Trophoblast cell (in vitro differentiated cells and primary cell): ENCODE measurements at regions not wholly inside any gene's neighbourhood (a gene's known extent, or its start where the extent isn't known, plus 50 kb on each side); places are given as distances from the start of the nearest gene placed in this dataset.

ENCODE experiments used
- DNase-seq, 2 donors: peaks; one replicate each; pipeline ENCODE4 v3.0.0-alpha.2; 2016
- H2AFZ ChIP-seq: 2 replicates; pipeline ENCODE4 v1.6.1; 2013; ENCODE audit warnings: low read length, moderate library complexity, mild to moderate bottlenecking; ENCODE audit not compliant: insufficient read depth, poor library complexity
- H2AK5ac ChIP-seq: 2 replicates; pipeline ENCODE4 v1.6.1; 2013; ENCODE audit warnings: mild to moderate bottlenecking, low read length
- H2BK120ac ChIP-seq: 2 replicates; pipeline ENCODE4 v1.6.1; 2013; ENCODE audit warnings: low read length, mild to moderate bottlenecking, moderate library complexity; ENCODE audit not compliant: insufficient read depth, poor library complexity
- H2BK12ac ChIP-seq: 2 replicates; pipeline ENCODE4 v1.6.1; 2013; ENCODE audit warnings: mild to moderate bottlenecking, low read length, moderate library complexity
- H2BK5ac ChIP-seq: 2 replicates; pipeline ENCODE4 v1.6.1; 2013; ENCODE audit warnings: low read length, low read depth, moderate library complexity, mild to moderate bottlenecking; ENCODE audit not compliant: poor library complexity
- H3K14ac ChIP-seq: 2 replicates; pipeline ENCODE4 v1.6.1; 2013; ENCODE audit warnings: mild to moderate bottlenecking, low read length
- H3K18ac ChIP-seq: 2 replicates; pipeline ENCODE4 v1.6.1; 2013; ENCODE audit warnings: mild to moderate bottlenecking, low read length
- H3K23ac ChIP-seq: 2 replicates; pipeline ENCODE4 v1.6.1; 2013; ENCODE audit warnings: low read length
- H3K27ac ChIP-seq: 2 replicates; pipeline ENCODE4 v1.5.1; 2013; ENCODE audit warnings: low read depth, mild to moderate bottlenecking, inconsistent platforms, low read length, moderate library complexity
- H3K27me3 ChIP-seq: 2 replicates; pipeline ENCODE4 v1.6.1; 2013; ENCODE audit warnings: inconsistent platforms, mild to moderate bottlenecking, low read length, moderate library complexity; ENCODE audit not compliant: insufficient read depth
- H3K36me3 ChIP-seq, 2 experiments: 1 replicate in 1 of 2; 2 replicates in 1 of 2; pipeline ENCODE4 v1.6.1; 2013; ENCODE audit warnings: low read length in 2 of 2, mild to moderate bottlenecking in 2 of 2, moderate library complexity in 1 of 2; ENCODE audit not compliant: insufficient read depth in 2 of 2, control insufficient read depth in 1 of 2
- H3K4ac ChIP-seq: 2 replicates; pipeline ENCODE4 v1.6.1; 2013; ENCODE audit warnings: low read depth, mild to moderate bottlenecking, low read length, moderate library complexity
- H3K4me1 ChIP-seq, 2 experiments: 1 replicate in 1 of 2; 2 replicates in 1 of 2; pipeline ENCODE4 v1.6.1; 2013; ENCODE audit warnings: low read length in 2 of 2, mild to moderate bottlenecking in 2 of 2, moderate library complexity in 1 of 2; ENCODE audit not compliant: insufficient read depth in 2 of 2, control insufficient read depth in 1 of 2
- H3K4me2 ChIP-seq: 2 replicates; pipeline ENCODE4 v1.6.1; 2013; ENCODE audit warnings: inconsistent platforms, mild to moderate bottlenecking, low read length, moderate library complexity
- H3K4me3 ChIP-seq: 2 replicates; pipeline ENCODE4 v1.5.1; 2013; ENCODE audit warnings: mild to moderate bottlenecking, low read depth, low read length, inconsistent platforms
- H3K79me1 ChIP-seq: one replicate; pipeline ENCODE4 v1.6.1; 2013; ENCODE audit warnings: low read length
- H3K79me2 ChIP-seq: 2 replicates; pipeline ENCODE4 v1.6.1; 2013; ENCODE audit warnings: low read length, mild to moderate bottlenecking; ENCODE audit not compliant: control insufficient read depth, insufficient read depth, poor library complexity
- H3K9ac ChIP-seq: 2 replicates; pipeline ENCODE4 v1.6.1; 2013; ENCODE audit warnings: mild to moderate bottlenecking, low read length
- H3K9me3 ChIP-seq: 2 replicates; pipeline ENCODE4 v1.6.1; 2013; ENCODE audit warnings: low read depth, mild to moderate bottlenecking, control low read depth, inconsistent platforms, low read length; ENCODE audit not compliant: insufficient read depth
- H4K12ac ChIP-seq: 2 replicates; pipeline ENCODE4 v1.6.1; 2013; ENCODE audit warnings: low read depth, mild to moderate bottlenecking, low read length, moderate library complexity
- H4K8ac ChIP-seq: 2 replicates; pipeline ENCODE4 v1.6.1; 2013; ENCODE audit warnings: low read depth, mild to moderate bottlenecking, low read length, moderate library complexity
- H4K91ac ChIP-seq: one replicate; pipeline ENCODE4 v1.6.1; 2013; ENCODE audit warnings: low read depth, mild to moderate bottlenecking, low read length, moderate library complexity
- WGBS: extraction: QIAGEN DNeasy Blood & Tissue Kit; methylation state at CpG from one replicate; pipeline ENCODE4 v1.1.7; 2013; ENCODE audit warnings: missing lambda C conversion rate; ENCODE audit not compliant: insufficient read length, insufficient coverage; ENCODE audit errors: extremely low coverage; 5-methylcytosine and 5-hydroxymethylcytosine counted together

DNA sequence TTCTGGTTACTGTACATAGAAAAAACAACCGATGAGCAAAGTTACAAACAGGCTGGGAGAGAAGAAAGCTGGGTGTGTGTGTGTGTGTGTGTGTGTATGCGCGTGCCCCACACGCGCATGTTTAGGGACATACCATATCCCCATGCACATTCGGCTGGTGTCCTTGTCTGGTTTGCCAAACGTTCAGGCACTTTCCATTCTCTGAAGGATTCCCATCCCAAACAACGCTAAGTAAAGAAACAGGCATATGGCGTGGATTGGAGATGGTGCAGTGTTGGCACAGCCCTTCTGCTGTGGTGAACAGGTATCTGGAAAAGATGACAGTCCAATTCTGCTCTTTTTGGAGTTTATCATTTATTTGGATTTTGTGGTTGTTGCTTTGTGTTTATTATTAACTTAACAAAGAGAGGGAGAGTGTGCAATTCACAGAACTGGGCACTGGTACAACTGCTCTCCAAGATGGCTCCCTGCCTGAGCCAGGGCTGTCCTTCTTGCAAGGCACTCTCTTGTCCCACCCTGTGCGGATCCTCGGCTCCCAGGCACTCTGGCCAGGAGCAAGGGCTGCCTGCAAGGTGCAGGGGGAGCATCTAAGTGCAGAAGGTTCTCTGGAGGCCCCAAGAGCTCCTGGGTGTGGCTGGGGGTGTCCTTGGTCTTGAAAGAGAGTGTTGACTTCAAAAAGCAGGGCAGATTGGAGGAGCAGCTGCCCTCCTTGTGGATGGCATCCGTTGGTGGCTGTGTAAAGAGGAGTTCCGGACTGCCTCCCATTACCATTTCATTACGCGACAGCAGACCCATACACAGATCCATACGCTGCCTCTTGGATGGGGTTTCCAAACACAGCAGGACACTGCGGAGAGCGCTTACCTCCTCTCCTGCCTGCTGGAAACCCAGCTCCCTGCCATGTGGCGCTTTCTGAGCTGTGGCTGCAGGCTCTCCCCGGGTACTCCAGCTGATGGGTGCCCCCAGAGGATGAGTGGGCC is 263.1 kb downstream of the ZNF536 start:
- DNase-seq: no peak
- Histone ChIP-seq H3K4me2 (no peak overlapping the region), H2BK12ac (no peak overlapping the region), H3K79me2 (no peaks in the 10 kb centered on the region), H3K9me3 (peaks cover 4% of the 10 kb centered on the region), H3K14ac (no peak overlapping the region), H4K91ac (no peak overlapping the region), H2BK120ac (no peak overlapping the region), H4K8ac (no peak overlapping the region), H3K4me1 (no peaks in the 10 kb centered on the region), H2AK5ac (no peak overlapping the region), H3K23ac (no peak overlapping the region), H3K27me3 (no peaks in the 10 kb centered on the region), H3K18ac (no peak overlapping the region), H3K4me3 (no peak overlapping the region), H3K4ac (no peak overlapping the region), H2AFZ (no peak overlapping the region), H3K9ac (no peak overlapping the region), H3K36me3 (no peaks in the 10 kb centered on the region), H4K12ac (no peak overlapping the region), H3K79me1 (no peaks in the 10 kb centered on the region), H3K27ac (no peak overlapping the region), H2BK5ac (no peak overlapping the region)
- no CpG with 5 or more reads among the region's 20 CpGs for WGBS

DNA sequence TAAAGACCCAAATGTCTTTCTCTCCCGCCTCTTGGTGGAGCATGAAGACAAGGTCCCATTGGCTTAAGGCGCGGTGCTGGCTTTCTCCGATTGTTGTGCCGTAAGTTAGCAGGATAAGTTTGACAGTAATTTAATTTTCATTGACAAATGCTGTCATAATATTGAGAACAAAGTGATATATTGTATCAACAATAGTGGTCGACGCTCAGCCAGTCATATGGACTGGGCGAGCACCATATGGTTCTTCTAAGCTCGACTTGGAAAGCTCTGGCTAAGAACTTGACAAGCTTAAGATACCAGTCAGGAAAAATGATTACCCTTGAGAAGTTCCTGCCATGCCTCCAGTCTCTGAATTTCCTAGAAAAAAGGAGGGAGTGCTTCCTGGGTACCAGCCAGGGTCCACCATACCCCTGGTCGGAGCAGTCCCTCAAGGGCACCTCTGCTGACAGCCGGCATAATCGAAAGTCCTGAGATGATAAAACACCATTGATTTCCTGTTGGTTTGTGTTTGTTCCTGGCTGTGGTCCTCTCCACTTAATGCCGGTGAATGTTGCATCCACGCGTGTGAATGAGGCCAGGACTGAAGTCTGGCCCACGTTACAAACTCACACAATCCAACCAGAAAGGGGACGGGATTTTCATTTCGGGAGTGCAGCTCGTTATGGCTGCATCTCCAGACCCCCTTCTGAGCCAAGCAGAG is 262.1 kb downstream of the ZNF536 start:
- H3K9me3 ChIP-seq: peaks cover 3% of the 10 kb centered on the region
- no peak overlapping the region for H4K91ac ChIP-seq
- no peak overlapping the region for H3K4me2 ChIP-seq
- H3K36me3 ChIP-seq: no peaks in the 10 kb centered on the region
- H2BK5ac ChIP-seq: no peak overlapping the region
- no peak overlapping the region for H3K4me3 ChIP-seq
- H2BK120ac ChIP-seq: no peak overlapping the region
- no peak overlapping the region for H3K4ac ChIP-seq
- H3K14ac ChIP-seq: no peak overlapping the region
- H4K8ac ChIP-seq: no peak overlapping the region
- no peaks in the 10 kb centered on the region for H3K79me1 ChIP-seq
- no peaks in the 10 kb centered on the region for H3K79me2 ChIP-seq
- H3K18ac ChIP-seq: no peak overlapping the region
- H2BK12ac ChIP-seq: no peak overlapping the region
- H2AK5ac ChIP-seq: no peak overlapping the region
- H4K12ac ChIP-seq: no peak overlapping the region
- no peak overlapping the region for H3K9ac ChIP-seq
- H3K23ac ChIP-seq: no peak overlapping the region
- no CpG with 5 or more reads among the region's 19 CpGs for WGBS
- DNase-seq: no peak
- H2AFZ ChIP-seq: no peak overlapping the region
- H3K27me3 ChIP-seq: no peaks in the 10 kb centered on the region
- H3K4me1 ChIP-seq: no peaks in the 10 kb centered on the region
- no peak overlapping the region for H3K27ac ChIP-seq

DNA sequence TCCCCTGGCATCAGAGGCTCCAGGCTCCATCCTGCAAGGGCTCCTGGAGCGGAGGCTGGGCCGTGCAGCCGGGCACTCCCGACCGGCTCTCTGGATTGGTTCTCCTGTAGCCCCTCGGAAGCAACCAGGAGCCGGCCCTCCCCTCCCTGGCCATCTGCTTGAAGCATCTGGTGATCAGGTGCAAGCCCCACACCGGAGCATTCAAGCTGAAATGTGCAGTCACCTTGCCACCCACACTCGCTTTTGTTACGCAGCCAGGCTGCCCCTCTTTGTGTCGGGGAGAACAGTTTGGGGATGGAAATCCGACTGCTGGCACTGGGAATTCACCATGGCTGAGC is 258.8 kb downstream of the ZNF536 start:
- Histone ChIP-seq H3K79me2 (no peaks in the 10 kb centered on the region), H3K27me3 (no peaks in the 10 kb centered on the region), H3K36me3 (no peaks in the 10 kb centered on the region), H2BK5ac (no peak overlapping the region), H3K9me3 (peaks cover 2% of the 10 kb centered on the region), H3K18ac (no peak overlapping the region), H4K12ac (no peak overlapping the region), H3K4me1 (no peaks in the 10 kb centered on the region), H4K91ac (no peak overlapping the region), H2BK12ac (no peak overlapping the region), H3K4ac (no peak overlapping the region), H3K9ac (no peak overlapping the region), H2BK120ac (no peak overlapping the region), H3K4me2 (no peak overlapping the region), H3K79me1 (no peaks in the 10 kb centered on the region), H4K8ac (no peak overlapping the region), H2AK5ac (no peak overlapping the region), H2AFZ (no peak overlapping the region), H3K23ac (no peak overlapping the region), H3K4me3 (no peak overlapping the region), H3K27ac (no peak overlapping the region), H3K14ac (no peak overlapping the region)
- WGBS: no CpG with 5 or more reads among the region's 12 CpGs
- DNase-seq: no peak

DNA sequence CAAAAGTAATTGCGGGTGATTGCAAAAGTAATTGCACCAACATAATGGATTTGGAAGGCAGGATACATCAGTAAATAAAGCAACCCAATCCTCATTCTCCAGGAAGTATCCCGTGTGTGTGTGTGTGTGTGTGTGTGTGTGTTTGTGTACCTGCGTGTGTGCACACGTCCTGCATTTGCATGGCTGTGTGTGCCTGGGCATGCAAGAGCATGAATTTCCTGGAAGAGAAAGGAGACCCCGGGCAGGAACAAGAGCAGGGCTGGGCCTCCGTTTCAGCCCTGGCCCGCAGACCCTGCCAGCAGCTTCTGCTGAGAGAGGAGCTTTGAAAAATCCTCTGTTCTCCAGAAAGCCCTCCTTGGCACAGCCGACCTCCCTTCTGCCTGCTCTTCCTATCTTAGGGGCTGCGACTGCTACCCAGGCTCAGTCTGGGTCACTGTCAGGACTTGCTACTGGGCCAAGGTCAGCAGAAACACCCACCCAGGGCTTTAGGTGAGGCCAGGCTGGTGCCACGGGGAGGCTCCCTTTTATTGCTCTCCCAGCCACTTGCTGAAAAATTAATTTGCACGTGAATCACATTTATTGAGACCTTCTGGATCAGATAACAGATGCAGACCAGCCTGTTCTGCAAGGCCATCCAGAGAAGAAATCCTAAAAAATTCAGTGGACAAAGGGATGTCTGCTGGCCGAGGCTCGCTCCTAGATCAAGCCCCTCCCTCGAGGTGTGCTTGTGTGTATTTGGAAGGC is 258.3 kb downstream of the ZNF536 start:
- Histone ChIP-seq H3K27ac (no peak overlapping the region), H3K4me2 (no peak overlapping the region), H2BK5ac (no peak overlapping the region), H2AFZ (no peak overlapping the region), H3K79me1 (no peaks in the 10 kb centered on the region), H4K91ac (no peak overlapping the region), H3K9ac (no peak overlapping the region), H2BK120ac (no peak overlapping the region), H3K9me3 (peaks cover 2% of the 10 kb centered on the region), H3K79me2 (no peaks in the 10 kb centered on the region), H3K18ac (no peak overlapping the region), H2BK12ac (no peak overlapping the region), H3K36me3 (no peaks in the 10 kb centered on the region), H3K4me1 (no peaks in the 10 kb centered on the region), H3K23ac (no peak overlapping the region), H2AK5ac (no peak overlapping the region), H3K27me3 (no peaks in the 10 kb centered on the region), H4K8ac (no peak overlapping the region), H3K4ac (no peak overlapping the region), H3K4me3 (no peak overlapping the region), H3K14ac (no peak overlapping the region), H4K12ac (no peak overlapping the region)
- no CpG with 5 or more reads among the region's 14 CpGs for WGBS
- no peak for DNase-seq
